GM12864 (cell line): ENCODE measurements at regions not wholly inside any gene's neighbourhood (a gene's known extent, or its start where the extent isn't known, plus 50 kb on each side); places are given as distances from the start of the nearest gene placed in this dataset.

Source experiments
- DNase-seq: peaks from one replicate; pipeline ENCODE4 v3.0.0-alpha.2; 2011; ENCODE audit warnings: low read depth
- H3K4me3 ChIP-seq: 2 replicates; pipeline ENCODE4 v1.5.1; 2011; ENCODE audit warnings: mild to moderate bottlenecking, low read depth, low read length, control low read depth
- TF ChIP-seq, protein P1 (sequence below): IDR thresholded peaks from 2 replicates; pipeline ENCODE4 v1.5.1; 2011; ENCODE audit warnings: low read depth, mild to moderate bottlenecking, moderate library complexity, low read length, control low read depth, inconsistent platforms; ENCODE audit errors: missing control alignments

DNA sequence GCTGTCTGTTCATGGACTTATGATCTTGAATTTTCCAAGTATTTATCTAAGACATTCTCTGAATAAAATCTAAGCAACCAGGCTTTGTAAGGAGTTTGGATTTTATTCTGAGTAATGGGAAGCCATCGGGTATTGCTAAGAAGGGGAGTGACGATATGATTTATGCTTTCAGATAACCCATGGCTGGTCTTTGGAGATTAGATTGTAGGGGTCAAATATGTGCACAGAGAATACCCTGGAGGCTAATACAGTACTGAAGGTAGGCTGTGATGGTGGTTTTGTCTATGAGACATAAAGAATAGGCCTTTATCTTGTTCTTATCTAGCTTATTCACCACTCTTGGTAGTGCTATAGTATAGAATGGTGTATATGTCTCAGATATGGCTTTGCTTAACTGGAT lies 60.0 kb upstream of the C5orf46 start:
- no peak for DNase-seq
- H3K4me3 ChIP-seq, result no peak overlapping the region
- TF ChIP-seq, protein P1, sequence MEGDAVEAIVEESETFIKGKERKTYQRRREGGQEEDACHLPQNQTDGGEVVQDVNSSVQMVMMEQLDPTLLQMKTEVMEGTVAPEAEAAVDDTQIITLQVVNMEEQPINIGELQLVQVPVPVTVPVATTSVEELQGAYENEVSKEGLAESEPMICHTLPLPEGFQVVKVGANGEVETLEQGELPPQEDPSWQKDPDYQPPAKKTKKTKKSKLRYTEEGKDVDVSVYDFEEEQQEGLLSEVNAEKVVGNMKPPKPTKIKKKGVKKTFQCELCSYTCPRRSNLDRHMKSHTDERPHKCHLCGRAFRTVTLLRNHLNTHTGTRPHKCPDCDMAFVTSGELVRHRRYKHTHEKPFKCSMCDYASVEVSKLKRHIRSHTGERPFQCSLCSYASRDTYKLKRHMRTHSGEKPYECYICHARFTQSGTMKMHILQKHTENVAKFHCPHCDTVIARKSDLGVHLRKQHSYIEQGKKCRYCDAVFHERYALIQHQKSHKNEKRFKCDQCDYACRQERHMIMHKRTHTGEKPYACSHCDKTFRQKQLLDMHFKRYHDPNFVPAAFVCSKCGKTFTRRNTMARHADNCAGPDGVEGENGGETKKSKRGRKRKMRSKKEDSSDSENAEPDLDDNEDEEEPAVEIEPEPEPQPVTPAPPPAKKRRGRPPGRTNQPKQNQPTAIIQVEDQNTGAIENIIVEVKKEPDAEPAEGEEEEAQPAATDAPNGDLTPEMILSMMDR, result no peak

DNA sequence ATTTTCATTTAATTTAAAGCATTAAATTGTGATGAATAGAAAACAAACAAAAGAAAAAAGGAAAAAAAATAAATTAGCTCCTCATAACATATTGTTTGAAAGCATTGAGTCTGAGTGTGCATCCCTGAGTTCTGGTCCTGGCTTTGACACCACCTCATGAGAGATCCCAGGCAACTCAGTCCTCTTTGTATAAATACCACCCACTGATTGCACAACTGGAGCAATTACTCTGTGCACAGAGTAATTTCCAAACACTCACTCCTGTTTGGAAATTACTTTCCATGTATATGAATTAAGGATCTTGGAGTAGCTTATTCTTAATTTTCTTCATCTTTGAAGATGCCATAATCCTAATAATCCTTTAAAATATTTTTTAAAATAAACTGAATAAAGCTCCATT lies 59.4 kb upstream of the C5orf46 start:
- DNase-seq, result no peak
- H3K4me3 ChIP-seq, result no peak overlapping the region
- TF ChIP-seq, protein P1, result no peak

DNA sequence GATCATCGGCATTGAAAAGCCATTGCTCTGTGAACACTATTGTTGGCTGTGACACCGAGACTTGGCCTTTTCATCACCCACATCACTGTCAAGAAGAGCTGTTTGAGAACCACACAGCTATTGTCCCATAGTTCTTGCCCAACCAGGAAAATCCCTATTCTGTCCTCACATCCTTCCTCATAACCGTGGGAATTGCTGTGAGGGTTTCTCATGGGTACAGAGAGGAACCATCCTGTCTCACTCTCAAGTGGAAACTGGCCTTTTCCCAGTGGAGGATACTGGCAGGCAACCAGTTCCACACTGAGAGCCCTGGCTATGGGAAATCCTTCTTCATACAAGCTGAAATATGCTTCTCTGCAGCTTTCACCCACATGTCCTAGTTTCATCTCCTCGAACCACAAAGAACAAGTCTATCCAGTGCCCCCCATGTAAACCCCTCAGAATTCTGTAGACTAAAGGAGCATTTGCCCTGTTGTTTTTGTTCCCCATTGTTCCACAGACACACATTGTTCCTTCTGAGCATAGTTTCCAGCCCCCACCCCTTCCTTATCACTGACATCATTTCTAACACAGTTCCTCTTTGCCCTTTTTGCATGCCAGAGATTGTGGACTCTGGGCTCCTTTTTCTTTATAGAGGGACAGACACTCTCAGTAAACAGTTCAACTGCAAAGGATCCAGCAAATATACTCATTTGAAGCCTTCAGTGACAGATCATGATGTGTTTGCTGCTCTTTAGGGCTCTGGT lies 57.8 kb upstream of the C5orf46 start:
- no peak for DNase-seq
- H3K4me3 ChIP-seq, result no peak overlapping the region

DNA sequence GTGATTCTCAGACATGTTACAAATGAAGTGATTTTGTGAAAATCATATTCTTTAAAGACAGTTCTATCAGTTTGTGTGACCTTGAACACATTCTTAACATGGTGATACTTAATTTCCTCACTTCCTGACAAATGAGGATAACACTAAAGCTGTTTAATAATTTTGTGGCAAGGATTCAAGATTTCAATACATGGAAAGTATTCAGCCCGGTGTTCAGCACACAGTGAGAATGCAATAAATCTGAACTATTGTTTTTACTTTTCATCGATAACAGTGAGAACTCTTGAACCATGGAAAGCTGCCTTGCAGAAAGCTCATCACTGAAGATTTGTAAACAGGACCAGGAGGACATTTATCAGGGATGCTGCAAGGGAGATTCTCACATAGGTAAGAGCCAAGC lies 57.1 kb upstream of the C5orf46 start:
- no peak for DNase-seq
- TF ChIP-seq, protein P1, result no peak
- no peak overlapping the region for H3K4me3 ChIP-seq

More for the DNA sequence above, 57.8 kb upstream of the C5orf46 start:
- TF ChIP-seq, protein P1, result no peak

DNA sequence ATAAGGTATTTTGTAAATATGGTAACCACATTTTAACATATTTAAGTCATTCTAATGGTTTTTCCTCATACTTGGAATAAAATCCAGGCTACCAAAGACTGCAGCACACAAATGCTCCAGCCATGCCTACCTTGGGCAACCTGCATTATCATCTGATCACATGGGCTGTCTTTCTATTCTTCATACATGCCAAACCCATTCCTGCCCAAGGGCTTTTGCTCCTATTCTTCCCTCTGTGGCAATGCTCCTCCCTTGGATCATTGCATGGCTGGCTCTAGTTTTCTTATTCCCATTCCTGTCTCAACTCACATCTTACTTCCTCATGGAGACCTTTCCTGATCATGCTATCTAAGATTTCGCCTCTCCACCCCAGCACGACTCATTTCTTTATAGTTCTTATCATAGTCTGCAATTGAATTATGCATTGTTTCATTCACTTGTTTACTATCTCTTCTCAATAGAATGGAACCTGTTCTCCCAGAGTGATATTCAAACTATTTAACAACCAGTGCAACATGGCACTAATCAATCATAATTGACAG lies 54.9 kb upstream of the C5orf46 start:
- DNase-seq, result no peak
- no peak overlapping the region for H3K4me3 ChIP-seq
- TF ChIP-seq, protein P1, result no peak

DNA sequence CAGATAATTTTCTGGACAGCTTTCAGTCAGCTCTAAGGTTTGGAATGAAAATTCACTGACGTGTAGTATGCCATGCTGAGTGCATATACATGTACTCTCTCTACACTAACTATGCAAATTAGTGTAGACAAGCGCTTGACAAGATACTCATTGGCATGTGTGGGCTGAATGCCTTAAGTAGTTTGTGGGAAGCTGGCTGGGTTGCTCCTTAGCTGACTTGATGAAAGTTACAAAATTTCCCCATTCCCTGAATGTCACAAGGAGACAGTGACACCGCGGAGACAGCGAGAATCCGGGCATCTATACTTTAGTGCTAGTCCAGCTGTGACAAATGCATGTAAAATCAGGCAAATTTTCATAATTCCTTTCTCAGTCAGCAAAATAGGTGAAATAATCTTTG lies 51.6 kb upstream of the C5orf46 start:
- no peak for DNase-seq
- no peak overlapping the region for H3K4me3 ChIP-seq
- TF ChIP-seq, protein P1, result no peak

DNA sequence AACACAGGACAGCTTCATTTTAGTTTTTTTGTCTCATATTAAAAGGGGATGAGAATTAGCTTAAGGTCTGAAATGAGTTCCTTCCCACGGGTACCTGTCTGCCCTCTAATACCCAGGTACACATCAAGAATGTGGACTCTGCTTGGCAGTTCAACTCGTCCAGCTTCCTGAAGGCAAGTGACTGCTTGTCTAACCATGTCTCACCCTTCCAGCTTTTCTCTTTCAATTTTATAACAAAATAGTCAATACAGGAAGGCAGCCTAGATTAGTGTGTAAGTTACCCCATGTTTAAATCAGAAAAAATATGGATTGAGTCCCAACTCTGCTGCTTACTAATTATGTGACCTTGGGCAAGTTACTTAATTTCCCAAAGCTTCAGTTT lies 50.5 kb upstream of the C5orf46 start:
- H3K4me3 ChIP-seq, result no peak overlapping the region
- TF ChIP-seq, protein P1, result no peak
- DNase-seq, result no peak
